Caco-2 (cell line): ENCODE measurements at regions not wholly inside any gene's neighbourhood (a gene's known extent, or its start where the extent isn't known, plus 50 kb on each side); places are given as distances from the start of the nearest gene placed in this dataset.

ENCODE experiments used
- BruUV-seq: library from RNA; stranded (reverse); fragments of 400-500 nt; replicated peaks from 2 replicates; lab custom pipeline; 2021; lab: Mats Ljungman, UMichigan
- CTCF ChIA-PET: fragments of 300-600 bp; sonication (Branson Sonifier 250); formaldehyde crosslinking; loops from one replicate; lab custom pipeline; 2022; ENCODE audit warnings: antibody characterized with exemption; lab: Charles Lee
- POLR2A ChIA-PET: fragments of 300-600 bp; sonication (Branson Sonifier 250); formaldehyde crosslinking; loops from one replicate; lab custom pipeline; 2022; ENCODE audit warnings: antibody characterized with exemption; lab: Charles Lee
- DNase-seq, 2 experiments: peaks; one replicate each; pipeline versions ENCODE4 v3.0.0 to v3.0.0-alpha.2; 2020 to 2022
- H3K27me3 ChIP-seq: replicated peaks from 2 replicates; pipeline ENCODE4 v1.6.0; 2011; ENCODE audit warnings: low read length; ENCODE audit not compliant: control insufficient read depth, insufficient read depth
- H3K36me3 ChIP-seq: 2 replicates; pipeline ENCODE4 v1.5.1; 2011; ENCODE audit warnings: low read length; ENCODE audit not compliant: control insufficient read depth, insufficient read depth
- H3K4me1 ChIP-seq: fragments of 250-450 bp; sonication (Bioruptor Pico); 2 replicates; pipeline ENCODE4 v1.5.1; 2020; ENCODE audit warnings: mild to moderate bottlenecking
- H3K4me3 ChIP-seq: 2 replicates; pipeline ENCODE4 v1.5.1; 2011; ENCODE audit warnings: low read depth, mild to moderate bottlenecking, control low read depth, low read length
- H3K9me3 ChIP-seq: fragments of 250-450 bp; sonication (Bioruptor Pico); 2 replicates; pipeline ENCODE4 v1.5.1; 2020; ENCODE audit warnings: mild to moderate bottlenecking, moderate library complexity
- H3K27ac Mint-ChIP-seq: one replicate; pipeline ENCODE4 v1.8.0; 2022; ENCODE audit warnings: mixed read lengths; ENCODE audit not compliant: unreplicated experiment
- H3K27me3 Mint-ChIP-seq: one replicate; pipeline ENCODE4 v1.8.0; 2022; ENCODE audit warnings: mixed read lengths; ENCODE audit not compliant: insufficient read depth, unreplicated experiment
- H3K36me3 Mint-ChIP-seq: one replicate; pipeline ENCODE4 v1.8.0; 2022; ENCODE audit warnings: mild to moderate bottlenecking, mixed read lengths; ENCODE audit not compliant: insufficient read depth, unreplicated experiment
- H3K4me1 Mint-ChIP-seq: one replicate; pipeline ENCODE4 v1.8.0; 2022; ENCODE audit warnings: low read depth, mixed read lengths; ENCODE audit not compliant: unreplicated experiment
- H3K4me3 Mint-ChIP-seq: one replicate; pipeline ENCODE4 v1.8.0; 2022; ENCODE audit warnings: mild to moderate bottlenecking, moderate library complexity, mixed read lengths; ENCODE audit not compliant: unreplicated experiment
- H3K9me3 Mint-ChIP-seq: one replicate; pipeline ENCODE4 v1.8.0; 2022; ENCODE audit warnings: mixed read lengths; ENCODE audit not compliant: unreplicated experiment
- CTCF ChIP-seq, 2 experiments: fragments of 200-600 bp in 1 of 2; IDR thresholded peaks; 1 replicate in 1 of 2; 2 replicates in 1 of 2; pipeline versions ENCODE4 v1.5.1 to v1.8.0; 2011 to 2022; ENCODE audit warnings: antibody characterized with exemption in 1 of 2, control low read depth in 1 of 2, inconsistent platforms in 1 of 2, low read depth in 1 of 2, low read length in 1 of 2, mild to moderate bottlenecking in 1 of 2, moderate library complexity in 1 of 2; ENCODE audit not compliant: insufficient read depth in 1 of 2, severe bottlenecking in 1 of 2, unreplicated experiment in 1 of 2
- intact Hi-C: fragments of 100-400 bp; cut with micrococcal nuclease; formaldehyde crosslinking; loops from one replicate; pipeline ENCODE4 v1.10.0; 2022; ENCODE audit not compliant: unreplicated experiment

DNA sequence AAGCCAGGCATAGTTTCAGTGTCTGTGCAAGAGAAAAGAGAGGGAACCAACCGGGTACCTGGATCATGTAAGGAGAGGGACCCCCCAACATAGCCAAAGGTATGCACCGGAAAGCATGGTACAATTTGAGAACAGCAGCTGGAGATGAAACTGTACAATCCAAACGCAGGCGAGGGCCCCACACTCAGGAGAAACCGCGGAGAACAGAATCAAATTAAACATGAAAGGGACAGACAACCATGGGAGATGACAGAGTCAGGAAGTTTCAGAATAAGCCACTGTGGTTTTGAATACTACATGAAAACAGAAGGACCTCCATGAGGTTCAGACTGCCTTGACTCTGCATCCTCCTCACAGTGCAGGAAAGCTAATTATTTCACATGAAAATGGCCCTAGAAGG, 62.9 kb upstream of the SPATA13 start:
- Histone ChIP-seq H3K36me3 (no peaks in the 10 kb centered on the region), H3K9me3 (no peaks in the 10 kb centered on the region), H3K4me3 (no peak overlapping the region), H3K27me3 (no peaks in the 10 kb centered on the region), H3K4me1 (no peaks in the 10 kb centered on the region)
- intact Hi-C loops = no loop called here
- no peak overlapping the region for H3K27ac Mint-ChIP-seq
- no peak overlapping the region for H3K4me3 Mint-ChIP-seq
- no TSS peak for BruUV-seq
- H3K4me1 Mint-ChIP-seq = peaks cover 6% of the 10 kb centered on the region
- H3K27me3 Mint-ChIP-seq = no peaks in the 10 kb centered on the region
- ChIA-PET CTCF (no interaction called here), POLR2A (no interaction called here)
- no peaks in the 10 kb centered on the region for H3K36me3 Mint-ChIP-seq
- no peak for DNase-seq
- TF ChIP-seq CTCF (IDR thresholded peaks at IDR 0.05; ENCODE audit: insufficient read depth in 1 of 2, low read depth in 1 of 2, low read length in 1 of 2, severe bottlenecking in 1 of 2, unreplicated experiment in 1 of 2) = no peak
- H3K9me3 Mint-ChIP-seq = no peaks in the 10 kb centered on the region

DNA sequence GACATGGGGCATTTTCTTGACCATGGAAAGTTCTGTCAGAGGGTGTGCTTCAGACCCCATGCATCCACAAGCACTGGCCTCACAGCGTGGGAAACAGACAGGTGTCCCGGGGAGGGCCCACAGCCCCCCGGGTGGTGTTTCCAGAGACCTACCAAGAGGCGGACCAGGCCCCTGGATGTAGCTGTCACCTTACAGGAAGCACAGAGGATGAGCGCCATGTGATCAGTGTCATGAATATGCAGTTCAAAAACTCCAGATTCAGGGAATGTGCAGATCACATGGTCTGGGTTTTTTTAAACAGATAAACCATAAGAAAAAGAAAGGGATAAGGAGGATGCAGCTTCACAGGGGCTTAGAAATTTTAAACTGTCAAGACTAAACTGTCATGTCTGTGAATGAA, 61.0 kb upstream of the SPATA13 start:
- no peak for DNase-seq
- CTCF ChIA-PET = interaction anchor here (0.9 kb wide), 1 partner anchor 129 kb away, joined by 3 read pairs; no protein-coding TSS in a partner anchor
- Mint-ChIP-seq H3K4me1 (peaks cover 6% of the 10 kb centered on the region), H3K9me3 (no peaks in the 10 kb centered on the region), H3K27me3 (no peaks in the 10 kb centered on the region), H3K4me3 (no peak overlapping the region), H3K36me3 (no peaks in the 10 kb centered on the region), H3K27ac (no peak overlapping the region)
- no peaks in the 10 kb centered on the region for H3K4me1 ChIP-seq
- no TSS peak for BruUV-seq
- H3K27me3 ChIP-seq = no peaks in the 10 kb centered on the region
- TF ChIP-seq CTCF (IDR thresholded peaks at IDR 0.05; ENCODE audit: insufficient read depth in 1 of 2, low read depth in 1 of 2, low read length in 1 of 2, severe bottlenecking in 1 of 2, unreplicated experiment in 1 of 2) = no peak
- no peak overlapping the region for H3K4me3 ChIP-seq
- no peaks in the 10 kb centered on the region for H3K36me3 ChIP-seq
- no peaks in the 10 kb centered on the region for H3K9me3 ChIP-seq
- POLR2A ChIA-PET = no interaction called here
- intact Hi-C loops = no loop called here

DNA sequence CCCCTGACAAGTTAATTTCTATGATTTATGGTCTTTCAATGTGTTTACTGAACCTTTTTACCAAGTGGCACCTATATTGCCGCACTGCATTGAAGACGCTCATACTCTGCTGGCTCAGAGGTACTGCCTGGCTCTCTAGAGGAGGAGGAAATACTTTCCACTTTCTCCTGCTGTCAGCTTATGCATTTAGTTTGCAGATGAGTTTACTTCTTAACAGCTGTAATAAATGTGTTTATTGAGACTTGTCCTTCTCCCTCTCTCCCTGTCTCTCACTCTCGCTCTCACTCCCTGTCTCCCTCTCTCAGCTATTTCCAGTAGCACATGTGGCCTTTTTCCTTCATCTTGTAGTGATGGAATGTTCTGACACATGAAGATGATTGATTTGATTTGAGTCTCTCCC, 60.3 kb upstream of the SPATA13 start:
- H3K27ac Mint-ChIP-seq = no peak overlapping the region
- no peak overlapping the region for H3K4me3 Mint-ChIP-seq
- intact Hi-C loops = no loop called here
- no peaks in the 10 kb centered on the region for H3K36me3 Mint-ChIP-seq
- H3K4me1 Mint-ChIP-seq = peaks cover 6% of the 10 kb centered on the region
- ChIA-PET CTCF (interaction anchor here (0.9 kb wide), 1 partner anchor 129 kb away, joined by 3 read pairs; no protein-coding TSS in a partner anchor), POLR2A (no interaction called here)
- Histone ChIP-seq H3K4me1 (no peaks in the 10 kb centered on the region), H3K4me3 (no peak overlapping the region), H3K9me3 (no peaks in the 10 kb centered on the region), H3K36me3 (no peaks in the 10 kb centered on the region), H3K27me3 (no peaks in the 10 kb centered on the region)
- no peak for DNase-seq
- BruUV-seq = no TSS peak
- H3K9me3 Mint-ChIP-seq = no peaks in the 10 kb centered on the region
- no peak for TF ChIP-seq CTCF (IDR thresholded peaks at IDR 0.05; ENCODE audit: insufficient read depth in 1 of 2, low read depth in 1 of 2, low read length in 1 of 2, severe bottlenecking in 1 of 2, unreplicated experiment in 1 of 2)
- H3K27me3 Mint-ChIP-seq = no peaks in the 10 kb centered on the region
